Muscle layer of duodenum (tissue), 2 donors: ENCODE measurements at regions not wholly inside any gene's neighbourhood (a gene's known extent, or its start where the extent isn't known, plus 50 kb on each side); places are given as distances from the start of the nearest gene placed in this dataset.

ENCODE experiments used
- H3K27ac ChIP-seq: one replicate; pipeline ENCODE4 v1.7.0; 2013; ENCODE audit warnings: mild to moderate bottlenecking, low read length
- H3K27me3 ChIP-seq: one replicate; pipeline ENCODE4 v1.7.0; 2013; ENCODE audit warnings: low read depth, mild to moderate bottlenecking, control low read depth, low read length
- H3K36me3 ChIP-seq, 2 donors: one replicate each; pipeline ENCODE4 v1.7.0; 2013; ENCODE audit warnings: low read length in 2 of 2, control low read depth in 1 of 2, mild to moderate bottlenecking in 1 of 2; ENCODE audit not compliant: insufficient read depth in 2 of 2, control insufficient read depth in 1 of 2
- H3K4me1 ChIP-seq, 2 donors: one replicate each; pipeline ENCODE4 v1.7.0; 2013; ENCODE audit warnings: low read length in 2 of 2, mild to moderate bottlenecking in 2 of 2, control low read depth in 1 of 2, moderate library complexity in 1 of 2; ENCODE audit not compliant: insufficient read depth in 2 of 2, control insufficient read depth in 1 of 2
- H3K4me3 ChIP-seq, 2 donors: one replicate each; pipeline ENCODE4 v1.7.0; 2013; ENCODE audit warnings: low read length in 2 of 2, low read depth in 1 of 2, mild to moderate bottlenecking in 1 of 2
- H3K9me3 ChIP-seq, 2 donors: one replicate each; pipeline ENCODE4 v1.7.0; 2013; ENCODE audit warnings: low read length in 2 of 2, control low read depth in 1 of 2, mild to moderate bottlenecking in 1 of 2; ENCODE audit not compliant: control insufficient read depth in 1 of 2
- donor health status: healthy.

GRCh38 chr5:143659599-143660238 lies 152.2 kb upstream of the HMHB1 start:
- Histone ChIP-seq H3K4me1 (peaks cover 0 to 4% of the 10 kb centered on the region in 2 donors), H3K36me3 (no peaks in the 10 kb centered on the region), H3K27me3 (no peaks in the 10 kb centered on the region), H3K27ac (no peak overlapping the region), H3K9me3 (no peaks in the 10 kb centered on the region), H3K4me3 (no peak overlapping the region)

DNA sequence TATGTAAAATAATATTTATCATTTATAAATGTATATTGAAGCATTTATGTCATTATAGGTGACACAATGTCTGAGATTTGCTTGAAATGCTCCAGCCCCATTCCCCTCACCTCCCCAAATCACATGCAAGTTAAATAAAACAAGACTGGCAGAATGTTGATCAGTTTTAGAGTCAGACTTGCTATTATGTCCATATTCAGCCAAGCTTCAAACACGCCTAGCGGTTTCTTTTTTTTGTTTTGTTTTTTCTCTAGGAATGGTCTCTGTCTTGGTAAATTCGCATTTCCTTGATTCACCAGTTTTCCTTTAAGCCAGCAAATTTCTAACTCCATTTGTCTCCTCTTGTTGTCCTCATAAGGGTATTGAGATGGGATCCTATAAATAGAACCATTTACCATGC lies 153.0 kb upstream of the HMHB1 start:
- Histone ChIP-seq H3K27me3 (no peaks in the 10 kb centered on the region), H3K27ac (no peak overlapping the region), H3K4me1 (peaks cover 0 to 4% of the 10 kb centered on the region in 2 donors), H3K36me3 (no peaks in the 10 kb centered on the region), H3K9me3 (no peaks in the 10 kb centered on the region), H3K4me3 (no peak overlapping the region)

DNA sequence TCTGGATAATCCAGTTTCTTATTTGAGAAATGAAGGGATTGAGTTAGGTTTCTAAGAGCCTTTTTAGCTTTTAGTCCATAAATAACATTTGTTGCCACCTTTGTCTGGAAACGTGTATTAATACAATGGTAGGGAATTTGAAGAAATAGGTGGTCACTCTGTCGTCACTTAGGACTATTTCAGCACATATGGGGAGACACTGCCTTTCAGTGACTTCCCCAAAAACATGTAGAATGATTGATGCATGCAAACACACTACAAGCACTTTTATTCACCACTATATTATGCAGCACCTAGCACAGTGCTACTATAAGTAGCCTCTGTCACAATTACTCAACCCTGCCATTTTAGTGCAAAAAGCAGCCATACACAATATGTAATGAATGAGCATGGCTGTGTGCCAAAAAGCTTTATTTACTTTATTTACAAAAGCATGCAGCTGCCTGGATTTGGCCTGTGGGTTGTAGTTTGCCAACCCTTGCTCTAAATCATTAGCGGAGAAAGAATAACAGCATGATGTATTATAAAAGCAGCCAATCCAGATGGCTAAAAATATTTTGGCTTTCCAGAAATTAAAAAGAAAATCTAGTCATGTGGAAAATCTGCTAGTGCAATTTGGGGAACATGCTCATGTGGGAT lies 154.2 kb upstream of the HMHB1 start:
- no peaks in the 10 kb centered on the region for H3K36me3 ChIP-seq
- peaks cover 0 to 4% of the 10 kb centered on the region in 2 donors for H3K4me1 ChIP-seq
- H3K27ac ChIP-seq: no peak overlapping the region

GRCh38 chr5:143653766-143654282 lies 158.1 kb upstream of the HMHB1 start:
- no peaks in the 10 kb centered on the region for H3K36me3 ChIP-seq
- H3K4me1 ChIP-seq: no peaks in the 10 kb centered on the region
- H3K27ac ChIP-seq: no peak overlapping the region

More for the DNA sequence above, 154.2 kb upstream of the HMHB1 start:
- no peaks in the 10 kb centered on the region for H3K9me3 ChIP-seq
- H3K27me3 ChIP-seq: no peaks in the 10 kb centered on the region
- H3K4me3 ChIP-seq: no peak overlapping the region

DNA sequence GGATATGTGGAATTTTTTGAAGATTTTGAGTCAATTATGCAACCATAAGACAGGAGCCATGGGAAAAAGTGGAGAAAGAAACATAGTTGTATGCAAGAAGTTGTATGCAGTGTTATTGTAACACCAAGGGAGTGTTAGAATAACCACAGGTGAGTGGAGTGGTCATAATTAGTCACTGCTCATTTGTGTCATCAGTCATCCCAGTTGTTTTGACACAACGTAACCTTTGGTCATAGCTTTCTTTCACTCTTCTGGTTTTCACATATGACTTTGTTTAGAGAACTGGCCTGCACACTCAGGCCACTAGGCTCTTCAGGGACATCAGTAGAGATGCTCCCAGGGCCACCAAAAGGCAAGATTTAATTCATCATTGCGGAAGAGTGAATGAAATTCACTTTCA lies 158.7 kb upstream of the HMHB1 start:
- H3K36me3 ChIP-seq: no peaks in the 10 kb centered on the region
- H3K27ac ChIP-seq: no peak overlapping the region
- H3K27me3 ChIP-seq: no peaks in the 10 kb centered on the region
- no peaks in the 10 kb centered on the region for H3K4me1 ChIP-seq
- H3K4me3 ChIP-seq: no peak overlapping the region
- H3K9me3 ChIP-seq: no peaks in the 10 kb centered on the region

More at GRCh38 chr5:143653766-143654282, 158.1 kb upstream of the HMHB1 start:
- no peaks in the 10 kb centered on the region for H3K27me3 ChIP-seq
- H3K4me3 ChIP-seq: peak overlapping the region in 1 of 2 donors; percentile 6
- no peaks in the 10 kb centered on the region for H3K9me3 ChIP-seq

DNA sequence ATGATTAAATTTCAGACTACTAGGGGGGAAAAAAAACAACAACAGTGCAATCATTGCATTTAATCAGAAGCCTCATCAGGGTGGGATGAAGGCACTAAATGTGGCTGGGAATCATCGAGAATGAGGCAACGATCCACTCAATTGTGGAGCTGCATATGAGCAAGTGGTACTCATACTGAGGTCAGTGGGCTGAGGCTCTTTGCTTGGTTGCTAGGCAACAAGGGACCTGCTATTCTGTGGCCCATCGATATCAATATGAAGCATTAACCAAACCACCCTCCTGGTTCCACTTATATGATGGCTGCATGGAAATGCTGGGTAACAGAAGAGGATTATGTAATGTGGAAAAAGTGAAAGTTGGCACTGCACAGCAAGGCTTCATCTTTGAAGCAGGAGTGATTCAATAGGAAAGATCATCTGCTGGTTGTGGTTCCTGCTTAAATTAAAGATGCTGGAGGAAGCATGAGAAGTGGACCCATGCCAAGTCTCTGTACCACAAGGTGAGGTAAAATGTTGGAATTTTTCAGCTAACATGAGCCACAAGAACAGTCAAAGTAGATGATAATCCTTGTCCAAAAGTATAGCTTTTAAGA lies 159.8 kb upstream of the HMHB1 start:
- H3K4me3 ChIP-seq: no peak overlapping the region
- no peak overlapping the region for H3K27ac ChIP-seq
- no peaks in the 10 kb centered on the region for H3K36me3 ChIP-seq
- H3K27me3 ChIP-seq: no peaks in the 10 kb centered on the region
- no peaks in the 10 kb centered on the region for H3K9me3 ChIP-seq
- H3K4me1 ChIP-seq: no peaks in the 10 kb centered on the region

- H3K36me3 ChIP-seq: no peaks in the 10 kb centered on the region
- H3K4me1 ChIP-seq: no peaks in the 10 kb centered on the region
- no peak overlapping the region for H3K27ac ChIP-seq
- no peaks in the 10 kb centered on the region for H3K27me3 ChIP-seq
- no peak overlapping the region for H3K4me3 ChIP-seq
- no peaks in the 10 kb centered on the region for H3K9me3 ChIP-seq
These were observed 161.9 kb upstream of the HMHB1 start for GRCh38 chr5:143649937-143650621.

DNA sequence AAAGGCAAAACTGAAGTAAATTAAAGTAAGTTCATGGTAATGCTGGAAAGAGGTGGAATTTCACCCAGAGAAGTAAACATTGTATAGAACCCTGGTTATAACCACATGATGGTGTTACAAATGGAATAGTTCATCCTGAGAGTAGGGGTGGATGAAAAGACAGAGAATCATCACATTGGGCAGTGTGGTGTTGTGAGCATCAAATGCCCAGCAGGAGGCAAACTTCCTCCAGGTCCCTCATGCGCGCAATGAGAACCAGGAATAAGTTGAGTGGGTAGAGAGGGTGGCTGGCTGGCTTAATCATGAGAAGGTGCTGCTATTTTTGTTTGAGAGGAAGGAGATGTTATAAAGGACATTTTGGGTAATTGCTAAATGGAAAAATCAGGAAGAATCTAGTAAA lies 163.3 kb upstream of the HMHB1 start:
- no peak overlapping the region for H3K4me3 ChIP-seq
- H3K4me1 ChIP-seq: no peaks in the 10 kb centered on the region

GRCh38 chr5:143646961-143647360 lies 165.0 kb upstream of the HMHB1 start:
- no peaks in the 10 kb centered on the region for H3K36me3 ChIP-seq
- no peaks in the 10 kb centered on the region for H3K9me3 ChIP-seq
- H3K27ac ChIP-seq: no peak overlapping the region
- no peaks in the 10 kb centered on the region for H3K4me1 ChIP-seq
- no peaks in the 10 kb centered on the region for H3K27me3 ChIP-seq
- no peak overlapping the region for H3K4me3 ChIP-seq

More for the DNA sequence above, 163.3 kb upstream of the HMHB1 start:
- H3K9me3 ChIP-seq: no peaks in the 10 kb centered on the region
- no peaks in the 10 kb centered on the region for H3K27me3 ChIP-seq
- H3K36me3 ChIP-seq: no peaks in the 10 kb centered on the region
- H3K27ac ChIP-seq: no peak overlapping the region

DNA sequence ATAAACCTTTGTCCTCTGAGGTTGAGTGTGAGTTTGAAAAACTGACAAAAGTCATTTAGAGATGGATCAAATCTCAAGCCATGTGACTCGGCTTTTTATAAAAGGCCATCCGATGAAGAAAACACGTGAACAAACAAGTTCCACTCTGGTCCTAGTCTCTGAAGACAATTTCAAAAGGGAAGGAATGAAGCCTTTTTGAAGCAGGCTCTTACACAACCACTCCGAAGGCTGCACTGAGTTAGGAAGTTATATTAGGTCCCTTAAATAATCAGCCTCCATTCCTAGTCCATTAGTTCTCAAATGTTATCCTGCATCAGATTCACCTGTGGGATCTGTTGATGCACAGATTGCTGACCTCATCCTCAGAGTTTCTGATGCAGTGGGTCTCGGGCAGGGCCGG lies 166.6 kb upstream of the HMHB1 start:
- Histone ChIP-seq H3K4me3 (no peak overlapping the region), H3K27ac (no peak overlapping the region), H3K36me3 (no peaks in the 10 kb centered on the region), H3K27me3 (no peaks in the 10 kb centered on the region), H3K9me3 (no peaks in the 10 kb centered on the region), H3K4me1 (no peaks in the 10 kb centered on the region)

- Histone ChIP-seq H3K9me3 (no peaks in the 10 kb centered on the region), H3K27ac (no peak overlapping the region), H3K4me3 (no peak overlapping the region), H3K4me1 (no peaks in the 10 kb centered on the region), H3K36me3 (no peaks in the 10 kb centered on the region), H3K27me3 (no peaks in the 10 kb centered on the region)
These were observed 167.2 kb upstream of the HMHB1 start for GRCh38 chr5:143644727-143645126.
